HG03457 (cell line): ENCODE measurements at regions not wholly inside any gene's neighbourhood (a gene's known extent, or its start where the extent isn't known, plus 50 kb on each side); places are given as distances from the start of the nearest gene placed in this dataset.
A peak's percentile ranks its signal among the peaks of the same experiment; 100 is the strongest.

Experiments used
- ATAC-seq: cut with Tn5 transposase; IDR thresholded peaks from one replicate; pipeline ENCODE4 v1.9.1; 2021; ENCODE audit warnings: moderate number of reproducible peaks; ENCODE audit not compliant: unreplicated experiment

DNA sequence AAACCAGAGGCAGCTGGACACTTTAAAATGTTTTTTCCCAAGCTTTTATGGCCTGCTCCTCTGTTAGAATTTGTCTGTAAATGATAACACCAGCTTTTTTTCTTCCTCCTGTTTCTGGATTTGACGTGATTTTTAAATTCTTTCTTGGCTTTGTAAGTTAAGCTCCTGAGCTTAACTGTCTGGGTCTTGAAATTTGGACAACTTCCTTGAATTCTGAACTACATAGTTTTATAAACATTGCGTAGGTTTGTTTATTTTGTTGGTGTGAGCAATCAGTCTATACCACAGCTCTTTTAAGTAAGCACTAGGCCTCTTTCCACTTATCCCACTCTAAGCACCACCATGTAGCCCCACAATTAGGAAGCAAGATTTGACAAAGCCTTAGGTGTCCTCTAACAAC is 144.4 kb upstream of the GUCY1A1 start:
- ATAC-seq = no peak

DNA sequence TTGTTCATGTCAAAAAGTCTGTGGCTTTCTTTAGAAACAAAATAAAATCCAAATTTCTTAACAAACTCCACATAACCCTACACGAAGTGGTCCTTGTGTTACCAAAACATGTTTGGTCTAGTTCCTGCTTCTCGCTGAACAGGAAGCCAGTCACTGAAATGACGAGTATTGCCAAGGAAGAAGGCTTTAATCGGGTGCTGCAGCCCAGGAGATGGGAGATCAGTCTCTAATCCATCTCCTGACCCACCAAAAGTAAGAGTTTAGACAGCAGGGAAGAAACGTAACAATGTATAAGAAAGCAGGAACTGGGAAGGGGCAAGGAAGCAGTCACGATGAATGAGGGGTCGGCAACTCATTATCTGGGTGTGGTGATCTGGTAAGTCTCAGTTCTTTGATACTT is 144.6 kb upstream of the MAP9 start:
- no peak for ATAC-seq

DNA sequence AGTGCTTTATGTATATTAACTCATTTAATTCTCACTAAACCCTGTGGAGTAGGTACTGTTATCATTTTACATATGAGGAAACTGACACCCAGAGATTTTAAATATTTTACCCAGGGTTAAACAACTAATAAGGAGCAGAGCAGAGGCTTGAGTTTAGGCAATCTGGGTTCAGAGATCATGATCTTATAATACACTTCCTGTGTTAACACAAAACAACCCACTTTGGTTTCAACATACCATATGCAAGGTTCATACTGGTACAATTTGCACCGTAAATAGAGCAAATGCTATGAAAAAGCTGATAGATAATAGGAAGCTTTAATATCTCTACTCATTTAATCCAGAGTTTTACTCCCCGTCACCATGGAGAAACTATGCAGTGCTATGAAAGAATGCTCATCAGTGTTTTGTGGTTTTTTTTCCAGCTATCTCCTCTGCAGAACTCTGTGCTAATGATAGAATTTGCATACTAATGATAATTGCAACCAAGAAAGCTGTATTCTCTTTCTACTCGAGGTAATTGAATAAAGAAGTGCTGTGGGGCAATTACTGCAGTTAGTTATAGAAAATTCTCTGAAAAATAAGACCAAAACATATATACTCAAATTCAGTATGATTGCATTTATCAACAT is 138.8 kb upstream of the MAP9 start:
- ATAC-seq = no peak

DNA sequence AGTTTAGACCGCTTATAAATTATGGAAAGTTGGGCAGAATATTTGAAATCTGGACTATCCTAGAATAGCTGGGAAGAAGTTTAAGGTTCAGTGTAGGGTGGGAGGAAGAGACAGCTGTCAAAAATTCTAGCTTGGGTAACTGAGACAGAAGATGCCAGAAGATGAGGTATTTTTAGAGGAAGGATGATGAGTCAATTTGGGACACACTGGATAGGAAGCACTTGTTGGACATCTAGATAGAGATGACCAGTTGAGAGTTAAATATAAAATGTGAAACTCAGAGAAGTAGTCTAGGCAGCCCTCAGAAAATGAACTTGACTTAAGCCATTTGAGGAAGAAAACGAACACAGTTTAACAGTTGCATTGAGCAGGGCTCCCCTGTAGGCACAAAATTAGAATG is 137.9 kb upstream of the MAP9 start:
- no peak for ATAC-seq

DNA sequence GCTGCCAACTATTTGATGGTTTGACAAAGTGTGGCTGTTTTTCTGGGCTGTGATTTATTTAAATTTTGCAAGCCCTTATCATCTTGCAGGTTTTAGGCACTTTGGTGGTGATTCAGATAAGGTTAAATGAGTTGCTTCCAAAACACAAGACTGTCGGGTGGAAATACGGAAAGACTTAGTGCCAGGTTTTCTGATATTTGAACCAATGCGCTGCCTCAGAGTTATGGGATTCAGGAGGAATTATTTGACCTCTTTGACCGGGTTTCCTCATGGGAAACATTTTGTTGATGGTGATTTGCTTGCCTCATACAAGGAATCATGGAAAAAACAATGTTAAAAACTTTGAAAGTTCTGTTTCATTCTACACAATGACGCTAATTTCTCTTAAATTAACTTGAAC is 136.1 kb upstream of the MAP9 start:
- no peak for ATAC-seq

DNA sequence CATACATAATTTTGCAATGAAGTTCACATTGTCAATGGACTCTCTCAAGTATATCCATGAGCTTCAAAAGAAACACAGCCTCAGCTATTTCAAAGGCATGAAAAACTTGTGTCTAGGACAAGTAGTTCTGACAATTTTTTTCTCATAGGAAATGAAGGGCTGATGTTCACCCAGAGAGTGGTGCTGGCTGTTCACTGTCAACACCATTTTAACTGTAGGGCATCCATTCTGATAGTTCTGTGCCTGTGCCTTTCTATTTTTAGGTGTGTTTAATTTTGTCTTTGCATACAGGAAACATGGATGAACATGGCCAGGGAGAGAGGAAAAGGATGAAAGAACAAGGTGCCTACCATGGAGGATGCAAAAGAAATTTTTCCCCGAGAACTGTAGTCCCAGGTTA is 135.3 kb upstream of the MAP9 start:
- no peak for ATAC-seq

DNA sequence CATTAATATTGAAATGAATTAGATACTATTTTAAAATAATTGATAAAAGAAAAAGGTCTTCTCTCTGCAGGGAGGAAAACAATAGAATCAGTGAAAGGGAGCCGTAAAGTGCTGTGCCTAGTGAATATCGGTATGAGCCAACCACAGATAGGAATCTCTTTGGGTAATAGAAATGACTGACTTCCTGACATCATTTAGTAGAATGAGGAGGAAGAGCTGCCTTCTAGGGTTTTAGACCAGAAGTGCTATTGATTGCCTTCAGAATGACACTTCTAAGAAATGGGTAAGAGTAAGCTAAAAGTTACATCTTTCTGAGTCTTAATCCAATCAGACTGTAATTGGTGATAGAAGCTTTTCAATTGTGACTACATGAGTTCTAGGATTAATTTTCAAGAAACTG is 134.0 kb upstream of the MAP9 start:
- no peak for ATAC-seq

DNA sequence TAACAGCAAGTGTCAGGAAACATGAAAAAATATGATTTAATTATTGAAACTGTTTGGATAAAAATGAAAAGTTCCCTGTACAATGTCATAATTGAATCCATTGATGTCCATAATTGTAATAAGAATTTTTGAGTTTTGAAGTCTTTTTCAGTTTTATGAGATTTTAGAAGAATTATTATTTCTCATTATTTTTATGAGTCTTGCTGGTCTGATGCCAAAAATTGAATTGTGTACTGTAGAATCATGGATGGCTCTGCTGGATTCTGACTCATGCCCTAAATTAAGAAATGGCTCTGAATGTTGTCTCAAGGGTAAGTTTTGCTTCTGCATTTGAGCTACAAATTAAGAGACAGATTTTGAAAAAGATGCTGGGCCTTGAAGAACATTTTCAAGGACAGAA is 132.8 kb upstream of the MAP9 start:
- no peak for ATAC-seq

DNA sequence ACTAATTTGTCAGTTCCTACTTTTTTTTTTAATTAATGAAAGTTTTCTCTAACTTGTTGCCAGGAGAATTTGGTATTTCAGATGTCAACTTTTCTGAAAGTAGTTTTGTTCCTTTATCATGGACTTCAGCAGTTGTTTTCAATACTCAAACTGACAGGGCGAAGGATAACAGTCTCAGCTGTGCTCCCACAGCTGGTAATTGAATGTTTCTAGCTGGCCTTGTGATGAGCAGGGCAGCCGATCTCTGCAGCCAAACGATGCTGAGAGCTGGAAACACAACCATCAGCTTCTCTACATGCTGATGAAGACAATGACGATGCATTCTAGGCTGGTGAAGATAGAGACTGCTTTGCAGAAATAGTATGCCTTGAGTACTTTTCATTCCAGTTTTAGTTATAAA is 130.0 kb upstream of the MAP9 start:
- no peak for ATAC-seq

DNA sequence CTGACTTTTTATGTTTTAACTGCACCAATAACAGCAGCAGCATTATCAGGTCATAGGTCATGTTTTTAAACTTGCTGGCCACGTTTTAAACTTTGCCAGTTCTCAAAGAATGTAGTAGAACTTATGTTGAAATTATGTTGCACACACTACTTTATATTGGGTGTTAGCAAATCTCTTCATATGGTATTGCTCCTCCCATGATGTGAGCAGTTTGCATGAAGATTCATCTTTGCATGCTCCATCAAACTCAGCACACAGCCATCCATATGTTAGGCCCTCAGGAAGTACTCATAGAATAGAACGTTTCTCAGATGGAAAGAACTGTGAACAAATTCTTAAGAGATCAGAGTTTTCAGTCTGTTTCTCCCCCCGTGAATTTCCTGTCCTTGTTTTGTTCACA is 128.6 kb upstream of the MAP9 start:
- ATAC-seq = no peak

DNA sequence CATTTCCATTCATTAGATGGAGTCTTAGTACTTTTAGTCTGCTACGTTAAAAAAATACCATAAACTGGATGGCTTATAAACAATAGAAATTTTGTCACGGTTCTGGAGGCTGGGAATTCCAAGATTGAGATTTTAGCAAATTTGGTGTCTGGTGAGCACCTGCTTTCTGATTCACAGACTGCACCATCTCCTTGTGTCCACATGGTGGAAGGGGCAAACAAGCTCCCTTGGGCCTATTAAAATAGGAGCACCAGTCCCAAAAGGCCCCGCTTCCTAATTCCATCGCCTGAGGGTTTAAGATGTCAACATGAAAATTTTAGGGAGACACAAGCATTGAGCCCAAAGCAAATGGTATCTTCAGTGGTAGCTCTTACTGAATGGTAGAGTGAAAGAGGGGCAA is 120.5 kb upstream of the MAP9 start:
- no peak for ATAC-seq

DNA sequence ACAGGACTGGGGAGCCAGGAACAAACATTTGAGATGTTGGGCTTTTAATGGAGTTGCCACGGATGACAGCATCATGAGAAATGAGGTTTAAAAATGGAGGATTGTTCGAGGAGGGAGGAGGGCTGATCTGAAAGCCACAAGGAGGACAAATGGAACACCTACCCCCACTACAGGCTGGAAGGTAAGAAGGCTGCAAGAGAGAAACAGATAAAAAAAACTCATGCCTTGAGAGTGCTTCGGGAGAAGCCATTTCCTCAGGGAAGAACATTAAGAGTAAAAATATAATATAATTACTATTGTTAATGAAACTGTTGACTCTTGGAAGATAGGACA is 119.5 kb upstream of the MAP9 start:
- ATAC-seq = no peak

DNA sequence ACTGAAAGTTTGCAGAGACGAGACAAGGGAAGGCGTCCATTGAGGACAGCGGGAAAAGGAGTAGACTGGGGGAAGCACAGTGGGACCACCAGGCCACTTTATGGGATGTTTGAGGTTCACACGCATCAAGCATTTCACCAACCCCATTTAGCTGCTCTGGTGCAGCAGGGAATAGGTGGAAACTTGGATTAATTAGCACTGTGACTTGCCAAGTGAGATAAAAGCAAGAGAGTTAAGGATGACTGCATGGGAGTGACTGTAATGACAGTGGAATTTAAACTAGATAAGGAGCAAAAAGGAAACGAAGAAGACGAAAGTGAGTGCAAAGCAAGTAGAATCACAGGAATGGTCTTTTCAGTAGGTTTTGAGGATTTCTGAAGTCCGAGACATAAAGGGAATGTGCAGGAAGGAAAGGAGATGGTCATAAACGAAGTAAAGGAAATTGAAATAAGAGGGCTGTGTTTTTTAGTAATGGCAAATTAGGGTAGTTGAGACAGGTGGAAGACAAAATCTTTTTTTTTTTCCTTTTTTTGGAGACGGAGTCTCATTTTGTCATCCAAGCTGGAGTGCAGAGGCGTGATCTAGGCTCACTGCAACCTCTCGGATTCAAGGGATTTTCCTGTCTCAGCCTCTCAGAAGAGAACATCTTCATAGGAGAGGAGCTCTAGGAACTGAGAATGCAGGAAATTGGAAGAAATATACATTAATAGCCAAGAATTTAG is 119.0 kb upstream of the MAP9 start:
- ATAC-seq = no peak

DNA sequence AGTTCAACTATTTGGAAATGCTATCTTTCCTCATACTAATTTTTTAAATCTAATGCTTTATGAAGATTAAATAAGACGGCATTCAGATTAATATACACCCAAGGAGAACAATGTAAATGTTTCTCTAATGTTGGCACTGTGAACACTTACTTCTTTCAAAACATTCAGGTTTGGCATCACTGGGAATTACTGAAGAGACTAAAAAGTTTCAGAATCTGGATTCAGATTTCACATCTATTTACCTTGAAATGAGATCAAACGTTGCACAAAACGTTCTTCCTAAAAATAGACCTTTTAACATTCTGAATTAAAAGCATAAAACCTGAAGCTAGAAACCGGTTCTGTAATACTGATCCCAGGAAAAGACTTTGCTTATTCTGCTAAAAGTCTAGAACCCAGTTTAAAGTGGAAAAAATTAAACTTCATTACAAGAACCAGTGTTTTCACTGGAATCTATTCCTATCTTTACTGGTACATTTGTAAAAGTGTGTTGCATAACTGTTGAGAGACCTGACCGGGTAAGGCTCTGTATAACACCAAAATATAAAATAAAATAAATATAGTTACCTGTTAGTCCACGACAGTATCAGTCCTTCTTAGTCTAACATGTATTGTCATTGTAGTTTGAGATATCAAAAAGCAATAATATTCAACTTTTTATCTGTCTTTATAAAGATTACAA is 117.4 kb upstream of the MAP9 start:
- ATAC-seq = no peak

DNA sequence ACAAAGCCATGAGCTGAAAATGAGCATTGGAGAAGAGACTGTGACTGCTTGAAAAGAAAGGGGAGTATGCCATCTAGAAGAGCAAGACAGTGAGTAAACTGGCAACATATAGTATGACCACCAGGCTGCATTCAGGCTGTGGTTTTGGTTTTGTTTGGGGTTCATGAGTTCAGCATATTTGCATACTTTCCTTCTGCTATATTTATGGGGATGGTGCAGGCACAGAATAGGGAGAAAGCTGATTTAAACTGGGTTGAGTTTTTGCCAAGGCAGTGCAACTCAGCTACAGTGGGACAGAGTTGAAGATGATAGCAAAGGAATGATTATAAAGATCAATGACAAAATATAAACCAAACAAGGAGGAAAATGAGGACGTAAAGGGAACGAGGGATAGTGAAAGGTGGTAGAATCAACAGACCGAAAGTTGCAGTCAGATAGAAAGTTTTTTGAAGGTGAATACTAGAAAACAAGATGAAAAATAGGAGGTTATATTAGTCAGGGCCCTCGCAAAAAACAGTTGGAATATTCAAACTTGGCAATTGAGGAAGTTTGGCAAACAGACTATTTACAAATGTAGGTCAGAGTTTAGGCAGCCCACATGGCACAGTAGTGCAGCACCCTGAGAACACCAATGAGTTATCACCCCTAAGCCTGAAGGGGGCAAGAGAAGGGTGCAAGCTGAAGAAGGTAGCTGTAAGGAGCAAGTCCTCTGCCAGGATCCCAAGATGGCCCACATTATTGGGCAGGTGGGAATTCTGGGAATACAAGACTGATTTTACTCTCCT is 114.8 kb upstream of the MAP9 start:
- peak; percentile 97 for ATAC-seq

DNA sequence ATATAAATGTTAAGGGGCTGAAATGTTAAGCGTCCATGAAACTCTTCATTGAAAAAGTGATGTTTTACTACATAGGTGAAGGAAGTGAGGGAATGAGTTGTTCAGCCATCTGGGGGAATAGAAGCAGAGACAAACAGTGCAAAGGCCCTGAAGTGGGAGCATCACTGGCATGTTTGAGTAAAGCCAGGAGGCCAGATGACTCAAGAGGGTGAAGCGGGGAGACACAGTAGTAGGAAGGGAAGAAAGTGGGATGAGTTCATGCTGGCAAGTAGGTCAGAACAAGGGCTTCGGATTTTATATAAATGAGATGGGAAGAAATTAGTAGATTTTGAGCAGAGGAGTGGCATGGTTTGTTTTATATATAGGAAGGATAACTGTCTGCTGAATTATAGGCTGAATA is 112.5 kb upstream of the MAP9 start:
- no peak for ATAC-seq

DNA sequence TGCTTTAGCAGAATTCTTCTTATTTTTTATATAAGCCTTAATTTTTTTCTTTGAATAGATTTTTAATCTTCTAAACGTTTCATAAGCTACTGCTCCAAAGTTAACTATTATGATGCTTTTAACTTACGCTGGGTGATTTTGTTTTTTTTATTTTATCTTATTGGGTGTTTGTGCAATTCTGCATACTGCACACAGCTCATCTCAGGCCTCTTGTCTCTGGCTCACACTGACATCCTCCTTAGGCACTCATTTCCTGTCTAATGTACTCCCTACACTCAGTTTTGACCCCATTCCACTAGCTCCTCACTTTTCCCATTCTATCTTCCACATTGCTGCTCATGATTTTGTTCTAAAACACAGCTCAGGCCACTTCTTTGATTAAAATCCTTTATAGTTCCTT is 111.9 kb upstream of the MAP9 start:
- no peak for ATAC-seq

DNA sequence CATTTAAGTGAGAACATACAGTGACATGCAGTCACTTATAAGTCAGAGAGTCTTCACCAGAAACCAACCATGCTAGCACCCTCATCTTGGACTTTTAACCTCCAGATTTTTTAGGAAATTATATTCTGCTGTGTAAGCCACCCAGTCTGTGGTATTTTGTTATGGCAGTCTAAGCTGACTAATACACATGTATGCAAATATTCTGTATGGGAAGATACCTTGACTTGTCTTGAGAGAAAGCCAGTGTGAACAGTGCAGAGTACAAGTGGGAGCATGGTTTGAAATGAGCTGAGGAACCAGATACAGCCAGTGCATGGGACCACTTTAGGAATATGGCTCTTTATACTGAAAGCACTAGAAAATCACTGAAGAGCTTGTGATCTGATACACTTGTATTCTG is 110.4 kb upstream of the MAP9 start:
- ATAC-seq = no peak

DNA sequence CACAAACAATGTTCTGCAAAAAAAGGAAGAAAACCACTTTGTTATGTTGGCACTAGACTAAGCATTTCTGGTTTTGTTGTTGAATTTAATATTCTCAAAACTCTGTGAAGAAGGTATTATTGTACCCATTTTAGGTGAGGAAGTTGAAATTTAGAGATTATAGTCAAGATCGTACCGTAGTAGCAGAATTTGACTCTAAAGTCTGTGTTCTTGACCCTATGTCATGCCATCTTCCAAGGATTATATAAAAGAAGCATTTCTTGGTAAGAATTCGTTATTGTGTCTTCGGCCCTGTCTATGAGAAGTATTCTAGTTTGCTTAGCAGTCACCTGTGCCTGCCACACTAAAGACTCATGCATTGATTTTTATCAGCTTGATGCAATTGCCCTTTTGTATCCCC is 104.4 kb upstream of the MAP9 start:
- no peak for ATAC-seq

DNA sequence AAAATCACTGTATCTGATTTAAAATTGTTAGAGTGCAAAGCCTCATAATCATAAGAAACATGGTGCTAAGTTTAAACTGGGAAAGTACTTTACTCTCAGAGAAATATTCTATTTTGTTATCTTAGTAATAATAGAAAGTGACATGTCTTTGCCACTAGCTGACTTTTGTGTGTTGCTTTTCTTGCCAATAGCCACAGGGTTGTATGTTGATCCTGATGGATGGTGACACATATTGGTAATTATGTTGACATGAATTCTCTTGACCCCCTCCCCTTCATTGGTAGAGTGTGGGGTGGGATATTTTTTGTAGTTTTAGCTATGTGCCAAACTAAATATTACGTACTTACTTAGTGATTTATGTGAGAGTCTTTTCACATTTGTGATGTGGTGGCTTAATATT is 103.1 kb upstream of the MAP9 start:
- ATAC-seq = no peak

DNA sequence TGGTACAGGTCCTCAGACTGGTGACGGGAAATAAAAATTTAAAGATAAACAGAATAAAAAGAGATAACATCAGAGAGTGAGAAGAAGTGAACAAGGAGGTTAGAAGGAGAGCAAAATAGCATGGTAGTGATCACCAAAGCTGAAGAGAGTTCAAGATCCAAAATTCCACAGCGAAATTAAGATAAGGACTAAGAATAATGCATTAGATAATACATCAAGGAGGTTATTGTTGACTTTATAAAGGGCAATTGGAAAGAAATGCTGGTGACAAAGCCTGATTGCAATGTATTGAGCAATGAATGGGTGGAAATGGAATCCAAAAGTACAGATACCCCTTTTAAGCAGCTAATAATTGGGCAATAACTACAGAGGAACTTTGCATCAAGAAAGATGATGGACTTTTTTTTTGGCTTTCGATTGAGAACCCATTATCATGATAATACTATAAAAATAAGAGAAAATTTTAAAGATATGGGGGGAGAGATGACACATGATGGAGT is 101.6 kb upstream of the MAP9 start:
- ATAC-seq = no peak

DNA sequence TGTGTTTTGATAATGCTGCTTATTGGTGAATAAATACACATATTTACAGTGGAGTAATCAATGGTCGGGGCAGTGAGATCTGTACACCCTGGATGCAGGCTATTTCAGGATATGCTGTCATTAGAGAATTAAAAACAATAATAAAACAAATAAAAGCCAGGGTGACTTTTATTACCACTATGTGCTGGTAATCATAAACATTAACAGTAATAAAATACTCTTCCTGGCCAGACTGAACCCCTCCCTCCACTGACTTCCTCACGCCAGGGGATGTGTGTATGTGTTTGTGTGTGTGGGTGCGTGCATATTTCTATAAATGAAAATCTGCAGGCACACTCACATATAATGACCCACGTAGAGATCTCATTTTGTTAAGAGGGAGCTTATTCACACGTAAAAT is 98.0 kb upstream of the MAP9 start:
- ATAC-seq = no peak
